Prostate gland (tissue), 2 donors: ENCODE measurements at regions not wholly inside any gene's neighbourhood (a gene's known extent, or its start where the extent isn't known, plus 50 kb on each side); places are given as distances from the start of the nearest gene placed in this dataset.

ENCODE experiments used
- DNase-seq: peaks from one replicate; pipeline ENCODE4 v3.0.0-alpha.2; 2019; ENCODE audit warnings: low spot score
- H3K27ac ChIP-seq, 2 donors: fragments of 200-600 bp; sonication (generic); 2 replicates each; pipeline ENCODE4 v1.5.1; 2017 to 2019
- H3K27me3 ChIP-seq: fragments of 200-600 bp; sonication (generic); replicated peaks from 2 replicates; pipeline ENCODE4 v1.5.1; 2019; ENCODE audit not compliant: insufficient read depth
- H3K36me3 ChIP-seq, 2 donors: fragments of 200-600 bp; sonication (generic); 1 replicate in 1 of 2; 2 replicates in 1 of 2; pipeline versions ENCODE4 v1.5.1 to v1.8.1; 2017 to 2019
- H3K4me1 ChIP-seq: fragments of 200-600 bp; sonication (generic); replicated peaks from 2 replicates; pipeline ENCODE4 v1.5.1; 2019
- H3K4me3 ChIP-seq, 2 donors: fragments of 200-600 bp; sonication (generic); 2 replicates each; pipeline ENCODE4 v1.5.1; 2017 to 2019
- H3K9me3 ChIP-seq: fragments of 200-600 bp; sonication (generic); 2 replicates; pipeline ENCODE4 v1.5.1; 2017
- POLR2A ChIP-seq: fragments of 450-650 bp; IDR thresholded peaks from one replicate; pipeline ENCODE4 v1.6.1; 2016; ENCODE audit warnings: antibody characterized with exemption, mild to moderate bottlenecking
- POLR2AphosphoS5 ChIP-seq: sonication (generic); formaldehyde crosslinking; IDR thresholded peaks from one replicate; pipeline ENCODE4 v1.6.1; 2017; ENCODE audit warnings: antibody characterized with exemption
- WGBS: methylation state at CpG from one replicate; pipeline ENCODE4 v1.1.5; 2018; 5-methylcytosine and 5-hydroxymethylcytosine counted together
- intact Hi-C: fragments of 100-400 bp; cut with DNase I; formaldehyde crosslinking; loops from one replicate; pipeline ENCODE4 v1.14.2; 2022
- TF ChIP-seq, protein P1 (sequence below), 4 experiments: fragments of 200-600 bp in 2 of 4; fragments of 450-650 bp in 2 of 4; sonication (generic) in 2 of 4; IDR thresholded peaks; 1 replicate in 3 of 4; 2 replicates in 1 of 4; pipeline ENCODE4 v1.5.1; 2016 to 2019; ENCODE audit warnings: antibody characterized with exemption in 4 of 4, mild to moderate bottlenecking in 2 of 4, moderate library complexity in 2 of 4

DNA sequence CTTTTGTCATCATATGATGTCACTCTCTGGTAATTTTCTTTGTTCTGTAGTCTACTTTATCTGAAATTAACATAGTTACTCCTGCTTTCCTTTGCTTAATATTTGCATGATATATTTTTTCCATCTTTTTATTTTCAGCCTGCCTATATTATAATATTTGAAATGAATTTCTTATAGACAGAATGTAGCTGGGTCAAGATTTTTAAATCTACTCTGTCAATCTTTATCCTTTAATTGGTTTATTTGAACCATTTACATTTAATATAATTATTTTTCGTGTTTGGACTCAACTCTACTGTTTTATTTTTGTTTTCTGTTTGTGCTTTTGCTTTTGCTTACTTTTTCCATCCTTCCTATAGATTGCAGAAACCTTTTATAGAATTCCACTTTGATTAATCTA, 118.0 kb downstream of the FOXD1 start:
- DNase-seq, result no peak
- WGBS, result 74% methylated on average over 1 of the region's 1 CpG
- intact Hi-C loops, result no loop called here

DNA sequence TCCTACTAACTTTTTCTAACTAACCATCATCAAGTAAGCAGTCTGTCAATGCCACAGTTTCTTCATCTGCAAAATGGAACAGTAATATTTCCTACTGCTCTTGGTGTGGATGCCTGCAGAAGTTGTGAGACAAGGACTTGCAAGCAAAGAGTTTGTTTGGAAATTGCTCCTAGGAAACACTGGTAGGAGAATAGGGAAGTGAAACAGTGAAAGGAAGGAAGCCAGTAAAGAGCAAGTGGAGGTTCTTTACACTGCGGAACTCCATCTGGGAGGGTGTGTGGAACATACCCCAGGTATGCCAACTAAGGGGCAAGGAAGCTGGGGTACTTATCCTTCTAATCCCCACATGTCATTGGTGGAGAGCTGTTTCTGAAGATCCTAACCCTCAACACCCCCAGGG, 119.9 kb downstream of the FOXD1 start:
- H3K4me1 ChIP-seq, result no peaks in the 10 kb centered on the region
- H3K9me3 ChIP-seq, result no peaks in the 10 kb centered on the region
- H3K4me3 ChIP-seq, result no peak overlapping the region
- no peak for DNase-seq
- TF ChIP-seq, protein P1, sequence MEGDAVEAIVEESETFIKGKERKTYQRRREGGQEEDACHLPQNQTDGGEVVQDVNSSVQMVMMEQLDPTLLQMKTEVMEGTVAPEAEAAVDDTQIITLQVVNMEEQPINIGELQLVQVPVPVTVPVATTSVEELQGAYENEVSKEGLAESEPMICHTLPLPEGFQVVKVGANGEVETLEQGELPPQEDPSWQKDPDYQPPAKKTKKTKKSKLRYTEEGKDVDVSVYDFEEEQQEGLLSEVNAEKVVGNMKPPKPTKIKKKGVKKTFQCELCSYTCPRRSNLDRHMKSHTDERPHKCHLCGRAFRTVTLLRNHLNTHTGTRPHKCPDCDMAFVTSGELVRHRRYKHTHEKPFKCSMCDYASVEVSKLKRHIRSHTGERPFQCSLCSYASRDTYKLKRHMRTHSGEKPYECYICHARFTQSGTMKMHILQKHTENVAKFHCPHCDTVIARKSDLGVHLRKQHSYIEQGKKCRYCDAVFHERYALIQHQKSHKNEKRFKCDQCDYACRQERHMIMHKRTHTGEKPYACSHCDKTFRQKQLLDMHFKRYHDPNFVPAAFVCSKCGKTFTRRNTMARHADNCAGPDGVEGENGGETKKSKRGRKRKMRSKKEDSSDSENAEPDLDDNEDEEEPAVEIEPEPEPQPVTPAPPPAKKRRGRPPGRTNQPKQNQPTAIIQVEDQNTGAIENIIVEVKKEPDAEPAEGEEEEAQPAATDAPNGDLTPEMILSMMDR (IDR thresholded peaks at IDR 0.05), result no peak
- TF ChIP-seq POLR2AphosphoS5, result no peak
- no peak for TF ChIP-seq POLR2A
- H3K27ac ChIP-seq, result no peak overlapping the region
- WGBS, result 82% methylated on average over 1 of the region's 1 CpG
- no peaks in the 10 kb centered on the region for H3K27me3 ChIP-seq
- H3K36me3 ChIP-seq, result no peaks in the 10 kb centered on the region
- intact Hi-C loops, result no loop called here

More for the DNA sequence above, 118.0 kb downstream of the FOXD1 start:
- no peak overlapping the region for H3K4me3 ChIP-seq
- H3K4me1 ChIP-seq, result no peaks in the 10 kb centered on the region
- TF ChIP-seq POLR2A (no peak), POLR2AphosphoS5 (no peak)
- TF ChIP-seq, protein P1 (IDR thresholded peaks at IDR 0.05), result no peak
- no peaks in the 10 kb centered on the region for H3K27me3 ChIP-seq
- H3K9me3 ChIP-seq, result no peaks in the 10 kb centered on the region
- H3K27ac ChIP-seq, result no peak overlapping the region
- H3K36me3 ChIP-seq, result no peaks in the 10 kb centered on the region

DNA sequence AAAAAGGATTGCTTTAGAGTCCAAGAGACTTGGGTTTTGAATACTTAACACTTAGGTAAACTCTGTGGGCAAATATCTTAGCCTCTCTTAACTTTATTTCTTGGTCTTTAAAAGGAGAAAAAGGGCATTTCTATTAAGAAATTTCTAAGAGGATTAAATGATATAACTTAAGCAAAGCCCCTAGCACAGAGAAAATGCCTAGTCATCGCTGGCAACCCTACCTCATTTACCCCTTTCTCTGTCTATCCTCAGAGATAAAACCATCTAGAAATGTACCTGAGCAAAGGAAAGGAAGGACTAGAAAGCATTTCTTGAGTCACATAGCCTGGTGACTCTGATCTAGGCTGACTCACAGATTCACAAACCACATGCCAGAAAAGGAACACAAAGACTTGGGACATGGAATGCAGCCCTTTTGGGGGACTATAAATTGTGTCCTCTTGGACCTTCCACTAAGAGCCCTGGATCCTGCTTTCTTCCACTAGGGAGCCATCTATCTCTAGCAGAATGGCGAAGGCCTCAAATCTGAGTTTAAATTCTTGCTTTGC, 120.6 kb downstream of the FOXD1 start:
- WGBS, result 84% methylated on average over 2 of the region's 2 CpGs
- H3K27ac ChIP-seq, result no peak overlapping the region
- intact Hi-C loops, result no loop called here
- H3K27me3 ChIP-seq, result no peaks in the 10 kb centered on the region
- H3K4me1 ChIP-seq, result no peaks in the 10 kb centered on the region
- no peak overlapping the region for H3K4me3 ChIP-seq
- H3K9me3 ChIP-seq, result no peaks in the 10 kb centered on the region
- H3K36me3 ChIP-seq, result no peaks in the 10 kb centered on the region
- no peak for DNase-seq
- TF ChIP-seq, protein P1 (IDR thresholded peaks at IDR 0.05), result no peak
- TF ChIP-seq POLR2A (no peak), POLR2AphosphoS5 (no peak)

DNA sequence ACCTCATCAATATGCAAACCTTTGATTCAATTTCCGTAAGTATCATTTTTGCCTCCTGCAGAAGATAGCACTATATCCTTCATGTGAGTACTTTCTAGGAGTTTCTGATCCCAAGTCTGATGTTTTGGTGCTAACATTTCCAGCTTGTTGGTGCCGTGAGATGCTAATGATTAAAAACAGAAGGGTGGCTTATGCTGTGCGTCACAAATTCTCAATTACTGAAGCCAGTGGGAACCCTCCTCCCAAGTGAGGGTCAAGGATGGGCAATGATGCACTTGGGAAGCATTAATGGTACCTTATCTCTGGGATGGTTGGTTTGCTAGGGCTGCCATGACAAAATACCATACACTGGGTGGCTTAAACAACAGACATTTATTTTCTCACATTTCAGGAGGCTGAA, 123.0 kb downstream of the FOXD1 start:
- Histone ChIP-seq H3K9me3 (no peaks in the 10 kb centered on the region), H3K4me1 (no peaks in the 10 kb centered on the region), H3K4me3 (no peak overlapping the region), H3K36me3 (no peaks in the 10 kb centered on the region), H3K27ac (no peak overlapping the region), H3K27me3 (no peaks in the 10 kb centered on the region)
- intact Hi-C loops, result no loop called here
- TF ChIP-seq, protein P1 (IDR thresholded peaks at IDR 0.05), result no peak
- TF ChIP-seq POLR2A (no peak), POLR2AphosphoS5 (no peak)
- DNase-seq, result no peak
- WGBS, result 93% methylated on average over 3 of the region's 3 CpGs

DNA sequence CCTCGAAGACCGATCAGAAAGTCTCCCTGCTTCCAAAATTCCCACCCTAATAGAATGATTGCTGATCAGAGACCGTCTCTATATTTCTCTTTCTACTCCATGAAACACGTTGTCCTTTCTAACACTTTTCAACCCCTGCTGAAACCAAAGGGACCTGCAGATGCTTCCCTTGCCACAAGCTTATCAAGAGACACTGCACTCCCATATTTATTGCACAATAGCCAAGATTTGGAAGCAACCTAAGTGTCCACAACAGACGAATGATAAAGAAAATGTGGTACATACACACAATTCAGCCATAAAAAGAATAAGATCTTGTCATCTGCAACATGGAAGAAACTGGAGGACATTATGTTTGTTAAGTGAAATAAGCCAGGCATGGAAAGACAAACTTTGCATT, 125.1 kb downstream of the FOXD1 start:
- 72% methylated on average over 5 of the region's 5 CpGs for WGBS
- Histone ChIP-seq H3K4me3 (no peak overlapping the region), H3K9me3 (no peaks in the 10 kb centered on the region), H3K36me3 (no peaks in the 10 kb centered on the region), H3K4me1 (no peaks in the 10 kb centered on the region), H3K27ac (no peak overlapping the region), H3K27me3 (no peaks in the 10 kb centered on the region)
- intact Hi-C loops, result no loop called here
- DNase-seq, result no peak
- TF ChIP-seq POLR2A (no peak), POLR2AphosphoS5 (no peak)
- TF ChIP-seq, protein P1 (IDR thresholded peaks at IDR 0.05), result no peak
